H9 (cell line): ENCODE measurements at regions not wholly inside any gene's neighbourhood (a gene's known extent, or its start where the extent isn't known, plus 50 kb on each side); places are given as distances from the start of the nearest gene placed in this dataset.

Source experiments
- DNase-seq: peaks from one replicate; pipeline ENCODE4 v3.0.0-alpha.2; 2017
- H2AFZ ChIP-seq: one replicate; pipeline ENCODE4 v1.6.1; 2013; ENCODE audit warnings: mild to moderate bottlenecking, low read length, control low read depth, moderate library complexity
- H2AK5ac ChIP-seq: 2 replicates; pipeline ENCODE4 v1.6.1; 2013; ENCODE audit warnings: low read length, control low read depth, mixed read lengths; ENCODE audit not compliant: insufficient read length
- H2BK120ac ChIP-seq: one replicate; pipeline ENCODE4 v1.6.1; 2013; ENCODE audit warnings: low read depth, mild to moderate bottlenecking, low read length, control low read depth, inconsistent platforms; ENCODE audit not compliant: poor library complexity, severe bottlenecking
- H2BK12ac ChIP-seq: 2 replicates; pipeline ENCODE4 v1.6.1; 2013; ENCODE audit warnings: low read length, control low read depth, mixed read lengths, low read depth; ENCODE audit not compliant: insufficient read length
- H2BK15ac ChIP-seq: 2 replicates; pipeline ENCODE4 v1.6.1; 2013; ENCODE audit warnings: low read depth, low read length, control low read depth
- H2BK20ac ChIP-seq: one replicate; pipeline ENCODE4 v1.6.1; 2013; ENCODE audit warnings: low read depth, mild to moderate bottlenecking, low read length, control low read depth, inconsistent platforms; ENCODE audit not compliant: poor library complexity, severe bottlenecking
- H2BK5ac ChIP-seq: 2 replicates; pipeline ENCODE4 v1.6.1; 2013; ENCODE audit warnings: low read length, control low read depth, mixed read lengths; ENCODE audit not compliant: insufficient read length
- H3K14ac ChIP-seq: 2 replicates; pipeline ENCODE4 v1.6.1; 2013; ENCODE audit warnings: low read length, control low read depth; ENCODE audit not compliant: insufficient read depth
- H3K18ac ChIP-seq: 2 replicates; pipeline ENCODE4 v1.6.1; 2013; ENCODE audit warnings: low read depth, mild to moderate bottlenecking, mixed read lengths, low read length, control low read depth; ENCODE audit not compliant: insufficient read length
- H3K23ac ChIP-seq: 2 replicates; pipeline ENCODE4 v1.6.1; 2013; ENCODE audit warnings: low read length, control low read depth, mixed read lengths, low read depth; ENCODE audit not compliant: insufficient read length
- H3K23me2 ChIP-seq: 2 replicates; pipeline ENCODE4 v1.6.1; 2013; ENCODE audit warnings: low read depth, mild to moderate bottlenecking, mixed read lengths, low read length, control low read depth; ENCODE audit not compliant: insufficient read length, poor library complexity, severe bottlenecking
- H3K27ac ChIP-seq: 2 replicates; pipeline ENCODE4 v1.5.1; 2013; ENCODE audit warnings: low read length, control low read depth, mixed read lengths, low read depth; ENCODE audit not compliant: insufficient read length
- H3K27me3 ChIP-seq: 2 replicates; pipeline ENCODE4 v1.6.1; 2013; ENCODE audit warnings: low read length, control low read depth, inconsistent platforms; ENCODE audit not compliant: insufficient read depth
- H3K4ac ChIP-seq: 2 replicates; pipeline ENCODE4 v1.6.1; 2013; ENCODE audit warnings: low read depth, mild to moderate bottlenecking, control low read depth, inconsistent platforms, low read length, moderate library complexity
- H3K4me1 ChIP-seq: 2 replicates; pipeline ENCODE4 v1.6.1; 2013; ENCODE audit warnings: low read length, control low read depth, inconsistent platforms; ENCODE audit not compliant: insufficient read depth
- H3K4me2 ChIP-seq: 2 replicates; pipeline ENCODE4 v1.6.1; 2013; ENCODE audit warnings: low read length, control low read depth, mixed read lengths; ENCODE audit not compliant: insufficient read length, insufficient read depth
- H3K56ac ChIP-seq: 2 replicates; pipeline ENCODE4 v1.6.1; 2013; ENCODE audit warnings: low read depth, mild to moderate bottlenecking, mixed read lengths, low read length, control low read depth; ENCODE audit not compliant: insufficient read length
- H3K79me1 ChIP-seq: 2 replicates; pipeline ENCODE4 v1.6.1; 2013; ENCODE audit warnings: low read depth, mild to moderate bottlenecking, moderate library complexity, low read length, control low read depth, inconsistent platforms; ENCODE audit not compliant: insufficient read depth, poor library complexity, severe bottlenecking
- H3K79me2 ChIP-seq: 2 replicates; pipeline ENCODE4 v1.6.1; 2013; ENCODE audit warnings: low read length, control low read depth, inconsistent platforms; ENCODE audit not compliant: insufficient read depth
- H3K9ac ChIP-seq: 2 replicates; pipeline ENCODE4 v1.6.1; 2013; ENCODE audit warnings: low read length, control low read depth, mixed read lengths; ENCODE audit not compliant: insufficient read length; ENCODE audit errors: extremely low read depth
- H3K9me3 ChIP-seq: one replicate; pipeline ENCODE4 v1.6.1; 2013; ENCODE audit warnings: low read depth, low read length, inconsistent platforms; ENCODE audit not compliant: control insufficient read depth
- H3T11ph ChIP-seq: one replicate; pipeline ENCODE4 v1.6.1; 2013; ENCODE audit warnings: mild to moderate bottlenecking, low read length, control low read depth, inconsistent platforms
- H4K20me1 ChIP-seq: one replicate; pipeline ENCODE4 v1.6.1; 2013; ENCODE audit not compliant: control insufficient read depth, insufficient read length, insufficient read depth
- H4K5ac ChIP-seq: 2 replicates; pipeline ENCODE4 v1.6.1; 2013; ENCODE audit warnings: low read depth, mild to moderate bottlenecking, mixed read lengths, low read length, control low read depth; ENCODE audit not compliant: insufficient read length
- H4K8ac ChIP-seq: replicated peaks from 2 replicates; pipeline ENCODE4 v1.6.1; 2013; ENCODE audit warnings: low read length, control low read depth, mixed read lengths, low read depth; ENCODE audit not compliant: insufficient read length
- H4K91ac ChIP-seq: 2 replicates; pipeline ENCODE4 v1.6.1; 2013; ENCODE audit warnings: low read depth, mild to moderate bottlenecking, moderate library complexity, mixed read lengths, low read length, control low read depth; ENCODE audit not compliant: insufficient read length
- H3K27ac Mint-ChIP-seq, 3 experiments: 2 replicates in 2 of 3; 3 replicates in 1 of 3; pipeline ENCODE4 v1.8.0; 2020 to 2021; ENCODE audit warnings: mixed read lengths in 3 of 3, mild to moderate bottlenecking in 1 of 3, moderate library complexity in 1 of 3
- H3K27me3 Mint-ChIP-seq: 2 replicates; pipeline ENCODE4 v1.8.0; 2021; ENCODE audit warnings: low read depth, mild to moderate bottlenecking, moderate library complexity, mixed read lengths
- H3K36me3 Mint-ChIP-seq, 3 experiments: 2 replicates in 2 of 3; 3 replicates in 1 of 3; pipeline ENCODE4 v1.8.0; 2020 to 2021; ENCODE audit warnings: low read depth in 3 of 3, mixed read lengths in 3 of 3; ENCODE audit not compliant: insufficient read depth in 1 of 3
- H3K4me1 Mint-ChIP-seq, 2 experiments: 2 replicates each; pipeline ENCODE4 v1.8.0; 2020; ENCODE audit warnings: mixed read lengths in 2 of 2
- H3K4me3 Mint-ChIP-seq, 2 experiments: 2 replicates in 1 of 2; 3 replicates in 1 of 2; pipeline ENCODE4 v1.8.0; 2020 to 2021; ENCODE audit warnings: mild to moderate bottlenecking in 2 of 2, mixed read lengths in 2 of 2, moderate library complexity in 1 of 2
- H3K9me3 Mint-ChIP-seq, 2 experiments: 2 replicates in 1 of 2; 3 replicates in 1 of 2; pipeline ENCODE4 v1.8.0; 2020; ENCODE audit warnings: mild to moderate bottlenecking in 2 of 2, mixed read lengths in 2 of 2, moderate library complexity in 1 of 2
- CTCF ChIP-seq: fragments of 200-600 bp; sonication (generic); conservative IDR thresholded peaks from 3 replicates; pipeline ENCODE4 v1.8.0; 2021; ENCODE audit warnings: antibody characterized with exemption, mild to moderate bottlenecking
- WGBS: extraction: QIAGEN DNeasy Blood & Tissue Kit; methylation state at CpG from one replicate; pipeline ENCODE4 v1.1.7; 2013; ENCODE audit warnings: missing lambda C conversion rate, low lambda C conversion rate, mixed read lengths; ENCODE audit not compliant: insufficient read length; ENCODE audit errors: extremely low coverage; 5-methylcytosine and 5-hydroxymethylcytosine counted together

- H4K8ac ChIP-seq, result no peak overlapping the region
- H3K79me1 ChIP-seq, result no peaks in the 10 kb centered on the region
- no peak overlapping the region for H3K4me2 ChIP-seq
- no peaks in the 10 kb centered on the region for H3K27me3 ChIP-seq
- H4K91ac ChIP-seq, result no peak overlapping the region
- no peaks in the 10 kb centered on the region for H3K27me3 Mint-ChIP-seq
- no CpG with 5 or more reads among the region's 1 CpG for WGBS
- no peak overlapping the region for H2AK5ac ChIP-seq
- no peak overlapping the region for H2BK15ac ChIP-seq
- no peak overlapping the region for H3K4ac ChIP-seq
- H3K4me1 Mint-ChIP-seq, result no peaks in the 10 kb centered on the region
- no peak overlapping the region for H3K18ac ChIP-seq
- no peak overlapping the region for H2AFZ ChIP-seq
- no peak overlapping the region for H2BK5ac ChIP-seq
- H3K79me2 ChIP-seq, result no peaks in the 10 kb centered on the region
- TF ChIP-seq CTCF, result no peak
- no peaks in the 10 kb centered on the region; a peak in 1 of 7 replicates for H3K36me3 Mint-ChIP-seq
- no peak overlapping the region for H3K9ac ChIP-seq
- H3K9me3 Mint-ChIP-seq, result no peaks in the 10 kb centered on the region
- no peaks in the 10 kb centered on the region for H3K9me3 ChIP-seq
- no peak overlapping the region for H3K27ac Mint-ChIP-seq
- no peak overlapping the region for H3T11ph ChIP-seq
- no peaks in the 10 kb centered on the region for H4K20me1 ChIP-seq
- no peak overlapping the region for H2BK20ac ChIP-seq
- no peak overlapping the region for H2BK12ac ChIP-seq
- no peak overlapping the region for H3K27ac ChIP-seq
- DNase-seq, result no peak
- H3K23me2 ChIP-seq, result no peaks in the 10 kb centered on the region
- no peaks in the 10 kb centered on the region for H3K4me1 ChIP-seq
- H4K5ac ChIP-seq, result no peak overlapping the region
- H2BK120ac ChIP-seq, result no peak overlapping the region
- no peak overlapping the region for H3K23ac ChIP-seq
- H3K56ac ChIP-seq, result no peak overlapping the region
- no peak overlapping the region for H3K14ac ChIP-seq
- no peak overlapping the region for H3K4me3 Mint-ChIP-seq
Measured at GRCh38 chr18:40501026-40501425, 1454.0 kb upstream of the PIK3C3 start.
